ENCODE measurements at regions not wholly inside any gene's neighbourhood (a gene's known extent, or its start where the extent isn't known, plus 50 kb on each side); places are given as distances from the start of the nearest gene placed in this dataset.

DNA sequence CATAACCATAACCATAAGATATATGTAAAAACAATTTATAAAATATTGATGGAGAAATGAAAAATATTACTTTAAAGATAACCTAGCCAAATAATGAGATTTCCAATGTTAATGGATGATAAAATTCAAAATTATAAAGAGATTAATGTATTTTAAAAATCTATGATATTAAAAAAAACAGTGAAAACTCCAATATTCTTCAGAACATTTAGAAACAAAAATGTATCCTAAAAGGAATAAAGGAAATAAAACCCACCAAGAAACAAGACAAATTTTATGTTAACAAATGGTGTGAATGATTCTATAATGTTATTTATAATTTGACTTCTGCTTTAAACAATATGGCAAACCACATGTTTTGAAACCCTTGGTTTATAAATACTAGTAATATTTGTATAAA is 1587.8 kb downstream of the PCDH9 start:
- TF ChIP-seq, protein P1, sequence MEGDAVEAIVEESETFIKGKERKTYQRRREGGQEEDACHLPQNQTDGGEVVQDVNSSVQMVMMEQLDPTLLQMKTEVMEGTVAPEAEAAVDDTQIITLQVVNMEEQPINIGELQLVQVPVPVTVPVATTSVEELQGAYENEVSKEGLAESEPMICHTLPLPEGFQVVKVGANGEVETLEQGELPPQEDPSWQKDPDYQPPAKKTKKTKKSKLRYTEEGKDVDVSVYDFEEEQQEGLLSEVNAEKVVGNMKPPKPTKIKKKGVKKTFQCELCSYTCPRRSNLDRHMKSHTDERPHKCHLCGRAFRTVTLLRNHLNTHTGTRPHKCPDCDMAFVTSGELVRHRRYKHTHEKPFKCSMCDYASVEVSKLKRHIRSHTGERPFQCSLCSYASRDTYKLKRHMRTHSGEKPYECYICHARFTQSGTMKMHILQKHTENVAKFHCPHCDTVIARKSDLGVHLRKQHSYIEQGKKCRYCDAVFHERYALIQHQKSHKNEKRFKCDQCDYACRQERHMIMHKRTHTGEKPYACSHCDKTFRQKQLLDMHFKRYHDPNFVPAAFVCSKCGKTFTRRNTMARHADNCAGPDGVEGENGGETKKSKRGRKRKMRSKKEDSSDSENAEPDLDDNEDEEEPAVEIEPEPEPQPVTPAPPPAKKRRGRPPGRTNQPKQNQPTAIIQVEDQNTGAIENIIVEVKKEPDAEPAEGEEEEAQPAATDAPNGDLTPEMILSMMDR (IDR thresholded peaks at IDR 0.05), result no peak
- no peak for TF ChIP-seq ATF3 (CRISPR knock-in tag; conservative IDR thresholded peaks at IDR 0.05)
- TF ChIP-seq JUN (CRISPR knock-in tag; IDR thresholded peaks at IDR 0.05), result no peak
